ENCODE measurements at regions not wholly inside any gene's neighbourhood (a gene's known extent, or its start where the extent isn't known, plus 50 kb on each side); places are given as distances from the start of the nearest gene placed in this dataset.

DNA sequence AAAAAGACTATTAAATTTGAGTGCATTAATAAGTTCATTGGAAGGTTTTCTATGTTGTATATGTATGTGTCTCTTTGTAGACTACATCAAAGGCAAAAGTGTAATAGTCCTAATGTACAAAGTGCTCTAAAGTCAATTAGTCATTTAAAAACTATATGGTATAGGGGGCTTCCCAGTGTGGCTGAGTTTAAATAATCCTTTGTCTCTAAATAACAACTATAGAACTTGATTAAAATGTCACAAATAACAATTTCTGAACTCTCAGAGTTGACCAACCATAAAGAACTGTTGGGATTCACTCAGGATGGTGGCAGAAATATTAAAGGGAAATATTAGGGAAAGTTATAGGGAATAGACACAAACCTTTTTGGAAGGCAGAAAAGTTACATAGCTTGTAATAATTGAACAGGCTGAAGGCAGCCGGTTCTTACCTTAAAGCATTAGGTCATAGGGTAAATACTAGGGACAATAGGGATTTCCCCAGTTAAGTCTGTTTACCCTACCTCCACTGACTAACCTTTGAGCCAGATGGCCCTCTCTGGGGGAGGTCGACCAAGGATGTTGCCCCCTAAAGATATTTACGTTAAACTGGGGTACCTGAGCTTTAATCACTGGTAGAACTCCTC lies 1054.2 kb downstream of the ARAP2 start:
- no peak for TF ChIP-seq CTCF (IDR thresholded peaks at IDR 0.05)

GRCh38 chr4:35201403-35201802 lies 1042.9 kb downstream of the ARAP2 start:
- no peak for TF ChIP-seq CTCF (IDR thresholded peaks at IDR 0.05)
- H3K27ac ChIP-seq = no peak overlapping the region
- no peak overlapping the region for H3K4me3 ChIP-seq
- no peak for DNase-seq (ENCODE audit: low spot score)

More for the DNA sequence above, 1054.2 kb downstream of the ARAP2 start:
- H3K27ac ChIP-seq = no peak overlapping the region
- no peak overlapping the region for H3K4me3 ChIP-seq
- DNase-seq (ENCODE audit: low spot score) = no peak

DNA sequence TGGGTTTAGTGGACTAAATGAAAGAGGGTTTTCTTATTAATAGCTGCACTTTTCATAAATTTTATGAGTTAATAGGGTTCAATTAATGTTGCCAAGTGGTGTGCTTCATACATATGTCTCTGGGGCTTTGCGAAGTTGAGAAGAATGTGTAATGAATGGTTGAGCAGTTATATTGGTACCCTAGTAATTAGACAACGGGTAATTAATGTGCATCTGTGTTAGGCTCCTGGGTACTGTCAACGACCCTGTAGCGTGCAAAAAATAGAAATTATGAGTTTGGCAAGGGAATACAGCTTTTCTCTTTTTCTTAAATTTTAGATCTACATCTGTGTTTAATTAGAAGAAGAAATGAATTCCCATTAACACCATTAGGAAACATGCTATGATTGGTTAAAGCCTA lies 1027.7 kb downstream of the ARAP2 start:
- no peak for DNase-seq (ENCODE audit: low spot score)
- no peak overlapping the region for H3K27ac ChIP-seq
- no peak overlapping the region for H3K4me3 ChIP-seq
- no peak for TF ChIP-seq CTCF (IDR thresholded peaks at IDR 0.05)

GRCh38 chr4:35217331-35217730 lies 1027.0 kb downstream of the ARAP2 start:
- no peak for TF ChIP-seq CTCF (IDR thresholded peaks at IDR 0.05)

DNA sequence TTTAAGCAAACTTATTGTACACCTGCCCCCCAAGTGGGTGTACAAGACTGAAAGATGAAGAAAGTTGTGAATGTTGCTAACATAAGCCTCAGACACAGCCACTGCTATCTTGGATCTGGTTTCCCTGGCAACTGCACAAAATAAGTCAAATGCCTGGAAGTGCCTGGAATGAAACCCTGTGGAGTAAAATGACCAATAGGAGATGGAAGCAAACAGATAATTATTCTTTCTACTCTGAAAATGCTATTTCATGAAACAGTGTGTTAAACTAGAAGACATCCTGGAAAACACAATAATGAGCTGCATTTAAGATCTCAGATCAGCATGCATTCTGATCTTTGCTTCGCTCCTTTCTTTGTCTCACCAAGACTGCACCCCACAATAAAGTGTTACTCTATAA lies 1016.0 kb downstream of the ARAP2 start:
- DNase-seq (ENCODE audit: low spot score) = no peak
- Histone ChIP-seq H3K4me3 (no peak overlapping the region), H3K27ac (no peak overlapping the region)
- TF ChIP-seq CTCF (IDR thresholded peaks at IDR 0.05) = no peak

More at GRCh38 chr4:35217331-35217730, 1027.0 kb downstream of the ARAP2 start:
- no peak overlapping the region for H3K27ac ChIP-seq
- DNase-seq (ENCODE audit: low spot score) = no peak
- H3K4me3 ChIP-seq = no peak overlapping the region

DNA sequence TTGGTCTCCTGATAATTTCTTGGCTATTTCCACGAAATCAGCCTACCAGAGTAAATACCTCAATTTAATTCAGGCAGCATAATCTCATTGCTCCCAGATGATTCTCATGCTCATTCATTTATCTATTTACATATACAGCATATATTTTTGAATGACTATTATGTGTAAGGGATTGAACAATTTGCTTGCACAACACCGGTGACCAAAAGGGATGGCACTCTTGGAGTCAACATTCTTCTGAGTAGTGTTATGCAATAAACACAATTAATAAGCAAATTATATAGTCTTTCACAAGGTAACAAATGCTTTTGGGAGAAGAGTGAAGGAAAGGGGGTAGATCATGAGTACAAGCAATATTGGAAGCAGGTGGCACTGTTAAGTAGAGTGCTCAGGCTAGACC lies 1015.3 kb downstream of the ARAP2 start:
- no peak for DNase-seq (ENCODE audit: low spot score)
- no peak for TF ChIP-seq CTCF (IDR thresholded peaks at IDR 0.05)
- Histone ChIP-seq H3K27ac (no peak overlapping the region), H3K4me3 (no peak overlapping the region)

DNA sequence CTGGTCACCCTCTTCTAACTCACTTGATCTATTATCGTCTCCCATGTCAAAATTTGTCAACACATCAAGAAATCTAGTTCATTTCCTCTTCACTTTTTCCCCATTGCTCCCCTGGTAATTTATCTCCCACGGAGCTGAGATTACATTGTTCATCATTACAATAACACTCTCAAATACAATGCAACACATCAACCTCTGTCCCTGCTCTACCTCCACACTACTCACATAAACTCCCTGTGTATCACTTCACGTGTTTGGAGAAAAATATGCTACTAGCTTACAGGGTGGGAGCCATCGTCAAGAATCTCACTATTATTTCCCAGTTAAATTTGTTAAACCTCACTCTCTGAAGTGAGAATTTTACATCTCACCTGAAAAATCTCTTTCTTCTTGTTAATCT lies 1006.4 kb downstream of the ARAP2 start:
- Histone ChIP-seq H3K27ac (no peak overlapping the region), H3K4me3 (no peak overlapping the region)
- TF ChIP-seq CTCF (IDR thresholded peaks at IDR 0.05) = no peak
- no peak for DNase-seq (ENCODE audit: low spot score)
